K562 (cell line): ENCODE measurements at regions not wholly inside any gene's neighbourhood (a gene's known extent, or its start where the extent isn't known, plus 50 kb on each side); places are given as distances from the start of the nearest gene placed in this dataset.

ENCODE experiments used
- ATAC-seq: fragments of 200-7000 bp; cut with Tn5 transposase; 3 replicates; pipeline ENCODE4 v1.9.1; 2020; ENCODE audit warnings: moderate library complexity
- BruUV-seq: library from RNA; stranded (reverse); fragments of 400-500 nt; replicated peaks from 2 replicates; lab custom pipeline; 2021; lab: Mats Ljungman, UMichigan
- CTCF ChIA-PET: fragments of 300-600 bp; formaldehyde crosslinking; extraction: SDS; loops from one replicate; lab custom pipeline; 2021; ENCODE audit warnings: low intra/inter-chr PET ratio; lab: Yijun Ruan, JAX
- POLR2A ChIA-PET: fragments of 300-600, 350-650 bp; sonication (Branson Sonifier 250); formaldehyde crosslinking; extraction: SDS; loops from one replicate; lab custom pipeline; 2021; ENCODE audit warnings: antibody characterized with exemption, inconsistent platforms; lab: Yijun Ruan, JAX
- DNase-seq, 4 experiments: peaks; one replicate each; pipeline versions ENCODE4 v3.0.0 to v3.0.0-alpha.2; 2011 to 2018; ENCODE audit warnings: low spot score in 3 of 4, mixed read lengths in 3 of 4; ENCODE audit errors: extremely low read depth in 1 of 4
- FAIRE-seq: peaks from 2 replicates; lab custom pipeline; 2011; peaks lifted over from hg19 to GRCh38; lab: Jason Lieb, UNC
- H2AFZ ChIP-seq: 2 replicates; pipeline ENCODE4 v1.6.0; 2011; ENCODE audit warnings: low read depth, low read length, control low read depth, inconsistent platforms
- H3K27ac ChIP-seq: fragments of 200-600 bp; 3 replicates; pipeline ENCODE4 v1.8.0; 2011; ENCODE audit warnings: low read depth, mild to moderate bottlenecking, control low read depth, inconsistent platforms, low read length, moderate library complexity, mixed read lengths; ENCODE audit errors: extremely low read depth
- H3K27me3 ChIP-seq, 2 experiments: fragments of 300-600 bp in 1 of 2; 2 replicates in 1 of 2; 3 replicates in 1 of 2; pipeline versions ENCODE4 v1.6.0 to v1.8.0; 2011; ENCODE audit warnings: inconsistent platforms in 2 of 2, low read length in 2 of 2, mild to moderate bottlenecking in 1 of 2, mixed read lengths in 1 of 2, moderate library complexity in 1 of 2; ENCODE audit not compliant: control insufficient read depth in 2 of 2, insufficient read depth in 2 of 2
- H3K36me3 ChIP-seq: fragments of 300-600 bp; 3 replicates; pipeline ENCODE4 v1.8.0; 2011; ENCODE audit warnings: mild to moderate bottlenecking, low read length, inconsistent platforms; ENCODE audit not compliant: control insufficient read depth, insufficient read depth
- H3K4me1 ChIP-seq, 2 experiments: fragments of 200-600 bp in 1 of 2; replicated peaks in 1 of 2; 2 replicates in 1 of 2; 3 replicates in 1 of 2; pipeline versions ENCODE4 v1.5.1 to v1.8.0; 2011; ENCODE audit warnings: inconsistent platforms in 2 of 2, low read length in 2 of 2, mild to moderate bottlenecking in 1 of 2, mixed read lengths in 1 of 2, moderate library complexity in 1 of 2; ENCODE audit not compliant: control insufficient read depth in 2 of 2, insufficient read depth in 2 of 2
- H3K4me2 ChIP-seq: 2 replicates; pipeline ENCODE4 v1.6.1; 2011; ENCODE audit warnings: low read length, control low read depth, inconsistent platforms, mixed read lengths; ENCODE audit not compliant: insufficient read depth
- H3K4me3 ChIP-seq: fragments of 200-600 bp; sonication (generic), shearing (Covaris generic); 2 replicates; pipeline ENCODE4 v1.5.1; 2016; ENCODE audit warnings: control low read depth, inconsistent platforms
- H3K79me2 ChIP-seq: fragments of 200-600 bp; 3 replicates; pipeline ENCODE4 v1.8.0; 2011; ENCODE audit warnings: low read length, inconsistent platforms; ENCODE audit not compliant: control insufficient read depth, insufficient read depth
- H3K9ac ChIP-seq, 2 experiments: 2 replicates each; pipeline versions ENCODE4 v1.6.0 to v1.6.1; 2011; ENCODE audit warnings: low read depth in 2 of 2, low read length in 2 of 2, control low read depth in 1 of 2, inconsistent platforms in 1 of 2, mild to moderate bottlenecking in 1 of 2, mixed read lengths in 1 of 2; ENCODE audit not compliant: insufficient read depth in 1 of 2
- H3K9me1 ChIP-seq: one replicate; pipeline ENCODE4 v1.6.0; 2011; ENCODE audit warnings: inconsistent platforms, mild to moderate bottlenecking, low read length, moderate library complexity; ENCODE audit not compliant: control insufficient read depth, insufficient read depth
- H3K9me3 ChIP-seq: replicated peaks from 2 replicates; pipeline ENCODE4 v1.5.1; 2011; ENCODE audit warnings: low read depth, low read length, inconsistent platforms; ENCODE audit not compliant: control insufficient read depth, insufficient read depth
- H4K20me1 ChIP-seq: replicated peaks from 2 replicates; pipeline ENCODE4 v1.6.1; 2011; ENCODE audit warnings: low read length, inconsistent platforms, mixed read lengths; ENCODE audit not compliant: control insufficient read depth, insufficient read depth
- CC2D1A ChIP-seq: fragments of 450-650 bp; IDR thresholded peaks from 2 replicates; pipeline ENCODE4 v1.6.1; 2017; ENCODE audit warnings: mild to moderate bottlenecking
- CTCFL ChIP-seq: IDR thresholded peaks from 2 replicates; pipeline ENCODE4 v1.6.1; 2011; ENCODE audit warnings: borderline replicate concordance, low read depth, mild to moderate bottlenecking, moderate library complexity, low read length; ENCODE audit not compliant: insufficient read depth, poor library complexity, severe bottlenecking
- EHMT2 ChIP-seq: fragments of 450-650 bp; IDR thresholded peaks from 2 replicates; pipeline ENCODE4 v1.6.1; 2018; ENCODE audit warnings: antibody characterized with exemption
- GABPB1 ChIP-seq: sonication (generic); formaldehyde crosslinking; IDR thresholded peaks from 2 replicates; pipeline ENCODE4 v1.8.0; 2022; ENCODE audit warnings: mild to moderate bottlenecking, missing genetic modification reagents
- KLF6 ChIP-seq: fragments of 250-450 bp; sonication (Bioruptor Pico); IDR thresholded peaks from 2 replicates; pipeline ENCODE4 v1.4.0; 2020; ENCODE audit warnings: mild to moderate bottlenecking, moderate library complexity, borderline replicate concordance
- MTA1 ChIP-seq: fragments of 450-650 bp; IDR thresholded peaks from 2 replicates; pipeline ENCODE4 v1.6.1; 2017; ENCODE audit warnings: borderline replicate concordance
- NR3C1 ChIP-seq: sonication (generic); formaldehyde crosslinking; IDR thresholded peaks from 2 replicates; pipeline ENCODE4 v1.8.1; 2022; ENCODE audit warnings: missing genetic modification reagents
- TSHZ1 ChIP-seq: fragments of 250-450 bp; sonication (Bioruptor Pico); IDR thresholded peaks from 2 replicates; pipeline ENCODE4 v1.4.0; 2020; ENCODE audit warnings: mild to moderate bottlenecking, moderate library complexity
- ZNF311 ChIP-seq: fragments of 250-450 bp; sonication (Bioruptor Pico); IDR thresholded peaks from 2 replicates; pipeline ENCODE4 v1.4.0; 2020; ENCODE audit warnings: mild to moderate bottlenecking, moderate library complexity
- ZNF324 ChIP-seq: fragments of 250-450 bp; sonication (Bioruptor Pico); IDR thresholded peaks from 2 replicates; pipeline ENCODE4 v1.4.0; 2020; ENCODE audit warnings: mild to moderate bottlenecking
- ZNF512 ChIP-seq: IDR thresholded peaks from 2 replicates; pipeline ENCODE4 v1.6.1; 2016; ENCODE audit warnings: missing genetic modification characterization, missing compliant biosample characterization
- in situ Hi-C: fragments of 300-500 bp; cut with MboI; formaldehyde crosslinking; loops from 4 replicates; pipeline ENCODE4 v1.15.0; 2018; ENCODE audit warnings: inconsistent platforms, mixed read lengths
- intact Hi-C: fragments of 100-400 bp; cut with micrococcal nuclease; formaldehyde crosslinking; loops from 2 replicates; pipeline ENCODE4 v1.14.2; 2022
- TF ChIP-seq, protein P1 (sequence below): fragments of 450-650 bp; IDR thresholded peaks from 2 replicates; pipeline ENCODE4 v1.6.1; 2014; ENCODE audit warnings: low read depth, mild to moderate bottlenecking, moderate library complexity, borderline replicate concordance
- TF ChIP-seq, protein P2 (sequence below), 2 experiments: fragments of 450-650 bp in 1 of 2; sonication (generic) in 1 of 2; formaldehyde crosslinking; conservative IDR thresholded peaks; 2 replicates each; pipeline versions ENCODE4 v1.4.0 to v1.8.1; 2020 to 2022; ENCODE audit warnings: mild to moderate bottlenecking in 1 of 2, missing genetic modification reagents in 1 of 2

GRCh38 chr6:97572943-97573342, 289.9 kb upstream of the MMS22L start (continued):
- no peak for TF ChIP-seq CTCFL

DNA sequence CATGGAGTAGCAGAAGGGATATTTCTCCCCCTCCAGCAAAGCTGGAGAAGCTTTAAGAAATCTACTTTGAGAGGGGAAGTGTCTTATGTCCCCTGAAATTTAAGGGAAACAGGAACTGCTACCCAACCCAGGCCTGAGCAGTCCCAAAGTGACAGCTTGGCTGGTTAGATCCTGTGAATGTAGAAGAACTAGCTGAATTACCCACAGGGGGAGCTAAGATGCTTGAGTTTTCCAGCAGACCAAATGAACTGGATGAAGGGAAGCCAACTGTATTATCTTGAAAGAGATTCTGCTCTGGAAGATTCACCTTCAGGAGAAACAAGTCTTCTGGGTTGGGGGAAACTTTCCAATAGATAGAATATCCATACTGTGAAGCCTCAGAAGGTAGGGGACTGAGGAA, 303.3 kb upstream of the MMS22L start:
- intact Hi-C loops = no loop called here
- no peak overlapping the region for H2AFZ ChIP-seq
- DNase-seq (no peak), ATAC-seq (no peak), FAIRE-seq (no peak)
- POLR2A ChIA-PET = no interaction called here
- H3K4me3 ChIP-seq = no peak overlapping the region
- no peaks in the 10 kb centered on the region for H4K20me1 ChIP-seq
- H3K27me3 ChIP-seq = no peaks in the 10 kb centered on the region
- no peaks in the 10 kb centered on the region for H3K9me3 ChIP-seq
- no peaks in the 10 kb centered on the region for H3K9me1 ChIP-seq
- CTCF ChIA-PET = no interaction called here
- H3K4me1 ChIP-seq = no peaks in the 10 kb centered on the region
- in situ Hi-C loops = no loop called here
- no peaks in the 10 kb centered on the region for H3K36me3 ChIP-seq
- H3K9ac ChIP-seq = no peak overlapping the region
- H3K79me2 ChIP-seq = no peaks in the 10 kb centered on the region
- no peak overlapping the region for H3K27ac ChIP-seq
- BruUV-seq = no TSS peak
- no peak overlapping the region for H3K4me2 ChIP-seq
- no peak for TF ChIP-seq TSHZ1 (CRISPR knock-in tag)
- TF ChIP-seq CC2D1A = no peak
- TF ChIP-seq, protein P1, sequence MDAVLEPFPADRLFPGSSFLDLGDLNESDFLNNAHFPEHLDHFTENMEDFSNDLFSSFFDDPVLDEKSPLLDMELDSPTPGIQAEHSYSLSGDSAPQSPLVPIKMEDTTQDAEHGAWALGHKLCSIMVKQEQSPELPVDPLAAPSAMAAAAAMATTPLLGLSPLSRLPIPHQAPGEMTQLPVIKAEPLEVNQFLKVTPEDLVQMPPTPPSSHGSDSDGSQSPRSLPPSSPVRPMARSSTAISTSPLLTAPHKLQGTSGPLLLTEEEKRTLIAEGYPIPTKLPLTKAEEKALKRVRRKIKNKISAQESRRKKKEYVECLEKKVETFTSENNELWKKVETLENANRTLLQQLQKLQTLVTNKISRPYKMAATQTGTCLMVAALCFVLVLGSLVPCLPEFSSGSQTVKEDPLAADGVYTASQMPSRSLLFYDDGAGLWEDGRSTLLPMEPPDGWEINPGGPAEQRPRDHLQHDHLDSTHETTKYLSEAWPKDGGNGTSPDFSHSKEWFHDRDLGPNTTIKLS = no peak
- no peak for TF ChIP-seq MTA1
- no peak for TF ChIP-seq NR3C1
- no peak for TF ChIP-seq EHMT2
- no peak for TF ChIP-seq ZNF324
- TF ChIP-seq ZNF311 (CRISPR knock-in tag) = no peak
- TF ChIP-seq GABPB1 (CRISPR knock-in tag) = no peak
- TF ChIP-seq ZNF512 (tag) = no peak
- TF ChIP-seq, protein P2, sequence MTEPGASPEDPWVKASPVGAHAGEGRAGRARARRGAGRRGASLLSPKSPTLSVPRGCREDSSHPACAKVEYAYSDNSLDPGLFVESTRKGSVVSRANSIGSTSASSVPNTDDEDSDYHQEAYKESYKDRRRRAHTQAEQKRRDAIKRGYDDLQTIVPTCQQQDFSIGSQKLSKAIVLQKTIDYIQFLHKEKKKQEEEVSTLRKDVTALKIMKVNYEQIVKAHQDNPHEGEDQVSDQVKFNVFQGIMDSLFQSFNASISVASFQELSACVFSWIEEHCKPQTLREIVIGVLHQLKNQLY (CRISPR knock-in tag; conservative IDR thresholded peaks at IDR 0.05) = no peak
- no peak for TF ChIP-seq KLF6
